ENCODE measurements at regions not wholly inside any gene's neighbourhood (a gene's known extent, or its start where the extent isn't known, plus 50 kb on each side); places are given as distances from the start of the nearest gene placed in this dataset.

- in situ Hi-C loops (cut with HindIII; ENCODE audit: low pct_unique_long_range_greater_than_20kb, low sequenced_read_pairs), result no loop called here
- no peak for TF ChIP-seq JUND (IDR thresholded peaks at IDR 0.05; ENCODE audit: low read depth)
Measured at GRCh38 chr4:56737666-56738065, 56.6 kb upstream of the HOPX start.

GRCh38 chr4:56733352-56733751 lies 52.3 kb upstream of the HOPX start:
- DNase-seq (ENCODE audit: low read depth in 1 of 2, low spot score in 1 of 2), result no peak
- no peak for TF ChIP-seq JUND (IDR thresholded peaks at IDR 0.05; ENCODE audit: low read depth)
- in situ Hi-C loops (cut with HindIII; ENCODE audit: low pct_unique_long_range_greater_than_20kb, low sequenced_read_pairs), result no loop called here

More at GRCh38 chr4:56737666-56738065, 56.6 kb upstream of the HOPX start:
- no peak for DNase-seq (ENCODE audit: low read depth in 1 of 2, low spot score in 1 of 2)

- no peak for TF ChIP-seq JUND (IDR thresholded peaks at IDR 0.05; ENCODE audit: low read depth)
- no peak for DNase-seq (ENCODE audit: low read depth in 1 of 2, low spot score in 1 of 2)
- in situ Hi-C loops (cut with HindIII; ENCODE audit: low pct_unique_long_range_greater_than_20kb, low sequenced_read_pairs), result no loop called here
Measured at GRCh38 chr4:56732301-56732700, 51.2 kb upstream of the HOPX start.

- DNase-seq (ENCODE audit: low read depth in 1 of 2, low spot score in 1 of 2), result no peak
Measured at GRCh38 chr4:56731857-56732256, 50.8 kb upstream of the HOPX start.

More at GRCh38 chr4:56731857-56732256, 50.8 kb upstream of the HOPX start:
- in situ Hi-C loops (cut with HindIII; ENCODE audit: low pct_unique_long_range_greater_than_20kb, low sequenced_read_pairs), result no loop called here
- no peak for TF ChIP-seq JUND (IDR thresholded peaks at IDR 0.05; ENCODE audit: low read depth)

Measured in T47D (cell line).